ENCODE measurements at regions not wholly inside any gene's neighbourhood (a gene's known extent, or its start where the extent isn't known, plus 50 kb on each side); places are given as distances from the start of the nearest gene placed in this dataset.

- TF ChIP-seq CTCF (IDR thresholded peaks at IDR 0.05; ENCODE audit: insufficient read depth, low read length, poor library complexity, severe bottlenecking): no peak
These were observed 134.7 kb downstream of the KLF5 start for GRCh38 chr13:73193554-73193953.

GRCh38 chr13:73190477-73190876, 131.7 kb downstream of the KLF5 start:
- no peak overlapping the region for H3K4me3 ChIP-seq (ENCODE audit: low read depth, low read length)
- H3K27me3 ChIP-seq (ENCODE audit: control insufficient read depth, insufficient read depth, low read length): no peaks in the 10 kb centered on the region
- DNase-seq (ENCODE audit: low read depth): no peak
- no peaks in the 10 kb centered on the region for H3K36me3 ChIP-seq (ENCODE audit: control insufficient read depth, insufficient read depth, low read length)
- no peak for TF ChIP-seq CTCF (IDR thresholded peaks at IDR 0.05; ENCODE audit: insufficient read depth, low read length, poor library complexity, severe bottlenecking)

More at GRCh38 chr13:73193554-73193953, 134.7 kb downstream of the KLF5 start:
- Histone ChIP-seq H3K4me3 (ENCODE audit: low read depth, low read length) (no peak overlapping the region), H3K27me3 (ENCODE audit: control insufficient read depth, insufficient read depth, low read length) (no peaks in the 10 kb centered on the region), H3K36me3 (ENCODE audit: control insufficient read depth, insufficient read depth, low read length) (no peaks in the 10 kb centered on the region)
- no peak for DNase-seq (ENCODE audit: low read depth)

GRCh38 chr13:73189776-73190175, 131.0 kb downstream of the KLF5 start:
- Histone ChIP-seq H3K27me3 (ENCODE audit: control insufficient read depth, insufficient read depth, low read length) (no peaks in the 10 kb centered on the region), H3K36me3 (ENCODE audit: control insufficient read depth, insufficient read depth, low read length) (no peaks in the 10 kb centered on the region), H3K4me3 (ENCODE audit: low read depth, low read length) (no peak overlapping the region)
- no peak for DNase-seq (ENCODE audit: low read depth)
- TF ChIP-seq CTCF (IDR thresholded peaks at IDR 0.05; ENCODE audit: insufficient read depth, low read length, poor library complexity, severe bottlenecking): no peak

- DNase-seq (ENCODE audit: low read depth): no peak
- H3K36me3 ChIP-seq (ENCODE audit: control insufficient read depth, insufficient read depth, low read length): no peaks in the 10 kb centered on the region
- H3K27me3 ChIP-seq (ENCODE audit: control insufficient read depth, insufficient read depth, low read length): no peaks in the 10 kb centered on the region
- H3K4me3 ChIP-seq (ENCODE audit: low read depth, low read length): no peak overlapping the region
- no peak for TF ChIP-seq CTCF (IDR thresholded peaks at IDR 0.05; ENCODE audit: insufficient read depth, low read length, poor library complexity, severe bottlenecking)
These were observed 130.6 kb downstream of the KLF5 start for GRCh38 chr13:73189362-73189761.

- no peak for TF ChIP-seq CTCF (IDR thresholded peaks at IDR 0.05; ENCODE audit: insufficient read depth, low read length, poor library complexity, severe bottlenecking)
- Histone ChIP-seq H3K27me3 (ENCODE audit: control insufficient read depth, insufficient read depth, low read length) (no peaks in the 10 kb centered on the region), H3K36me3 (ENCODE audit: control insufficient read depth, insufficient read depth, low read length) (no peaks in the 10 kb centered on the region), H3K4me3 (ENCODE audit: low read depth, low read length) (no peak overlapping the region)
- DNase-seq (ENCODE audit: low read depth): no peak
These were observed 128.3 kb downstream of the KLF5 start for GRCh38 chr13:73187106-73187505.

GRCh38 chr13:73179650-73180274, 121.0 kb downstream of the KLF5 start:
- no peak for TF ChIP-seq CTCF (IDR thresholded peaks at IDR 0.05; ENCODE audit: insufficient read depth, low read length, poor library complexity, severe bottlenecking)
- no peak overlapping the region for H3K4me3 ChIP-seq (ENCODE audit: low read depth, low read length)
- no peaks in the 10 kb centered on the region for H3K36me3 ChIP-seq (ENCODE audit: control insufficient read depth, insufficient read depth, low read length)
- no peak for DNase-seq (ENCODE audit: low read depth)
- no peaks in the 10 kb centered on the region for H3K27me3 ChIP-seq (ENCODE audit: control insufficient read depth, insufficient read depth, low read length)

All from kidney epithelial cell (primary cell).